Prostate gland (tissue), 2 donors: ENCODE measurements at regions not wholly inside any gene's neighbourhood (a gene's known extent, or its start where the extent isn't known, plus 50 kb on each side); places are given as distances from the start of the nearest gene placed in this dataset.
"Not testable (repeated sequence)": the region's sequence is repeated elsewhere in the genome, so short reads cannot be mapped to it uniquely, and the experiment has no call there.

Experiments used
- CTCF ChIP-seq, 4 experiments: fragments of 200-600 bp in 2 of 4; fragments of 450-650 bp in 2 of 4; sonication (generic) in 2 of 4; IDR thresholded peaks; 1 replicate in 3 of 4; 2 replicates in 1 of 4; pipeline ENCODE4 v1.5.1; 2016 to 2019; ENCODE audit warnings: antibody characterized with exemption in 4 of 4, mild to moderate bottlenecking in 2 of 4, moderate library complexity in 2 of 4
- POLR2A ChIP-seq: fragments of 450-650 bp; IDR thresholded peaks from one replicate; pipeline ENCODE4 v1.6.1; 2016; ENCODE audit warnings: antibody characterized with exemption, mild to moderate bottlenecking
- POLR2AphosphoS5 ChIP-seq: sonication (generic); formaldehyde crosslinking; IDR thresholded peaks from one replicate; pipeline ENCODE4 v1.6.1; 2017; ENCODE audit warnings: antibody characterized with exemption

- TF ChIP-seq CTCF (IDR thresholded peaks at IDR 0.05); POLR2A; POLR2AphosphoS5: not testable (repeated sequence)
Observed at GRCh38 chr17:16869531-16870252, 102.2 kb downstream of the TNFRSF13B start.
